GM18909 (cell line): ENCODE measurements at regions not wholly inside any gene's neighbourhood (a gene's known extent, or its start where the extent isn't known, plus 50 kb on each side); places are given as distances from the start of the nearest gene placed in this dataset.

ENCODE experiments used
- ATAC-seq: cut with Tn5 transposase; IDR thresholded peaks from one replicate; pipeline ENCODE4 v1.9.1; 2021; ENCODE audit warnings: mild to moderate bottlenecking; ENCODE audit not compliant: unreplicated experiment, poor library complexity

GRCh38 chr10:4334015-4334414, 492.0 kb upstream of the AKR1E2 start:
- no peak for ATAC-seq

DNA sequence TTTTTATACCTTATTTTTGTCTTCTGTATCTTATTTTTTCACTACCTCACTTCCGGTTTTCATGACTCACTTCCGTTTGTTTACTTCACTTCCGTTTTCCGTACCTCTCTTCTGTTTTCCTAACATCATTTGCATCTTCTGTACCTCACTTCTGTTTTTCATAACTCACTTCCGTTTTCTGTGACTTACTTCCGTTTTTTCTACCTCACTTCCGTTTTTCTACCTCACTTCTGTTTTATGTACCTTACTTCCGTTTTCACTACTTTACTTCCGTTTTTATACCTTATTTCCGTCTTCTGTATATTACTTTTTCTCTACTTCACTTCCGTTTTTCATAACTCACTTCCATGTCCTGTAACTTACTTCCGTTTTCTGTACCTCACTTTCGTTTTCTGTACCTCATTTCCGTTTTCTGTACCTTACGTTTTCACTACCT, 492.5 kb upstream of the AKR1E2 start:
- no peak for ATAC-seq

GRCh38 chr10:4332764-4333458, 493.1 kb upstream of the AKR1E2 start:
- no peak for ATAC-seq

DNA sequence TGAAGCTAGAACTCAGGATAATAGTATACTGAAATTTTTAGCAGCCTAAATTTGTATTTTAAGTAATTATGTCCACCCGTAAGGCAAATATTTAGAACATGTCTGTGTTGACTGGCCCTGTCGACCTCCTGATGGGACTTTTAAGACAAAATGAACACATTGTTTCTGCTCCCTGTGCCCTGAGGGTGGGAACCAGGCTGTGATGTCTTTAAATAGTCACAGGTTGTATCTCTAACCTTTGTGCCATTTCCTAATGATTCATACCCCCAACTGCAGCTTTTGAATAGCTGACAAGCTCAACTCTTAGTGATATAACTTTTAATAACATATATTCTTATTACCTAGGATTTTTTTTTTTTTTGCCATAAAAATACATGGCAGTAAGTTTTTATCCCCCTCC, 494.9 kb upstream of the AKR1E2 start:
- ATAC-seq, result no peak

DNA sequence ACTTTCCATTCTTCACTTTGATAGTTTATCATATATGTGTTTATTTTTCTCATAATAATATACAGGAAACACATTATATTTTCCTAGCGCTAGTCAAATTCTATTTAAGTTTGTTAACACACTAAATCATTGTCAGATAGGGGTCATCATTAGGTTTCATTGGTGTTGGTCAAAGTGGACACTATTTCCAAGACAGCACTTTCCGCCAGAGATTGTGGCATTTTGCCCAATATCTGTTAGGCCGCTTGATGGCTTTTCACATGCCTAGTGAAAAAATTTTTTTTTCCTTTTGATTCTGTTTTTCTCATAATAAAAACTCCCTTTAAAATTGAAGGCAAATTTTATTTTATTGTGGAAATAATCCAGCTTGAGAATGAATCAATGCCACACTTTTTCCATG, 495.4 kb upstream of the AKR1E2 start:
- ATAC-seq, result no peak

DNA sequence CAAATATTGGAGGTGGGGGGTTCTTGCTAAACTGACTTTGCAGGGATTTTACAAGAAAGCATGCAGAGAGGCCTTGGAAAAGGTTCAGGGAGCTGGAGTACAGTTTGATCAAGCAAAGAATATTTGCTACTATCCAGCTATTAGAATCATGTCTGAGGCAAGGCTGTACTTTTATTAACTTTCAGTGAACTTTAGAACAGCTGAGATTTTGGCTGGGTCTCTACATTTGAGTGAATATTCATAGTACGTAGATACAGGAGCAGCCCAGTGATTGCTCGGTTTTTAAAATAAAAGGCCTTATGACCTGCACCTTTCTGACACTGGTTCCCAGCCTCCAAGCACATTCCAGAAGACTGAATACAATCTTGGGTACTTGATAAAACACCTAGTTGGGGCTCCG, 496.8 kb upstream of the AKR1E2 start:
- ATAC-seq, result no peak

GRCh38 chr10:4326647-4327046, 499.4 kb upstream of the AKR1E2 start:
- ATAC-seq, result no peak

DNA sequence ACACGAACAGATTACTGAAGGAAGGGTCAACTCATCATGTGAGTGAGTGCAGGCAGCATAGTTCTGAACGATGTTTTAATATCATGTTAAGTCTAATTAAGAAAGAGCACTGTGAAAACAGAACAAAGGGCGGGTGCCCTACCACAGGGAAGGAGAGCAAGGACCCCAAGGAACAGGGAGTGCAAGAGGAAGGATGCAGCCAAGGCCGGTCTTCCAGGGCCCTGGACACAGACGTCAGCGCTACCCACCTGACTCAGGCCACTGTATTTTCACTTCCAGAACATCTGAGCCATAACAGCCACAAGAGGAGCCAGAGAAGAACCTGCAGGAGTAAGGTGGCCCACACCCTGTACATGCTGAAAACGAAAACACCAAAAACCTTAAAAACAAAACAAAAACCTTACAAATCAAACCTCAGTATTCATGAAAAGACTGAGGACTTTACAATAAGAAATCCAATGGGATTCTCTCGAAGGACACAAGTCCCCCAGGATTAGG, 506.1 kb upstream of the AKR1E2 start:
- no peak for ATAC-seq

DNA sequence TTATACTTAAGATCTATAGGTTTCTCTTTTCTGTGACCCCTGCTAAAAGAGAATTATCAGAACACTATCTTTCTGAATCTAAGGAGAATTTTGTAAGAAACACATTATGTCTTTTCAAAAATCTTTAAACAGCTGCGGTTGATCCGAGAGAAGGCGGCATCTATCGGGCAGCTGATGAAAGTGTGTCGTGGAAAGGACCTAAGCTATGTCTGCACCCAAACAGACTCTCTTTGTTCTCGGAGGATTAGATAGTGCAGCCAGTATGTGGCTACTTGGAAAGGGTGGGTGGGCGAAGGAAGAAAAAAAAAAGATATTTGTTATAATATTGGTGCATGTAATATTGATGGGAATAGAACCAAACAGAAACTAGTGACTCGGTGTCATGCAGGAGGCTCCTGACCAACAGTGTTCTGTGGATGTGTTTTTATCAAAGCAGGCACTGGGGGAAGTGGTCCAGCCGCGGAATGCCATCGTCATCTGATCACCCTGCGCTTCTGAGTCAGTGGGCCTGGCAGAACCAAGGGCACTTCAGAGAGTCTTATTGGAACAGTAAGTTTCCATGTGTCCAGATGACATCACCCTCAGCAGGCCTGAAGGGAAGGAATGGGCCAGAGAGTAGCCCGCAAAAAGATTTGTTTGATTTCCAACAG, 509.7 kb upstream of the AKR1E2 start:
- no peak for ATAC-seq

GRCh38 chr10:4315551-4315950, 510.5 kb upstream of the AKR1E2 start:
- no peak for ATAC-seq

DNA sequence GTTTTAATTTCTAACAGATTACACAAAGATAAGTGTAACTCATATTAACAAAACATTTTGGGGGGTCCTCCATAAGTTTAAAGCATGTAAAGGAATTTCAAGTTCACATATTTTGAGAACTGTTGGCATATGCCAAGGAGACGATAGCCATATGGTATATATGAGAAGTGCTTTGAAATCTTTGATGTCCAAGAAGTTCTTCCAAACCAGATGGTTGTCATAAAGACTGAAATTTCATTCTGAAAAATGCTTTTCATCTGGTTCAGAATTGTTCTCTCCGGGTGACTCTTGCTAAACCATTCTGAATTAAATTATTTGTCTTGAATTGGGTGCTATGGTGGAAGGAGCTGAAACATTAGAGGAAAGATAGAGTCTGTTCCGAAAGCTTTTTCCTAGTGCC, 513.0 kb upstream of the AKR1E2 start:
- ATAC-seq, result no peak

DNA sequence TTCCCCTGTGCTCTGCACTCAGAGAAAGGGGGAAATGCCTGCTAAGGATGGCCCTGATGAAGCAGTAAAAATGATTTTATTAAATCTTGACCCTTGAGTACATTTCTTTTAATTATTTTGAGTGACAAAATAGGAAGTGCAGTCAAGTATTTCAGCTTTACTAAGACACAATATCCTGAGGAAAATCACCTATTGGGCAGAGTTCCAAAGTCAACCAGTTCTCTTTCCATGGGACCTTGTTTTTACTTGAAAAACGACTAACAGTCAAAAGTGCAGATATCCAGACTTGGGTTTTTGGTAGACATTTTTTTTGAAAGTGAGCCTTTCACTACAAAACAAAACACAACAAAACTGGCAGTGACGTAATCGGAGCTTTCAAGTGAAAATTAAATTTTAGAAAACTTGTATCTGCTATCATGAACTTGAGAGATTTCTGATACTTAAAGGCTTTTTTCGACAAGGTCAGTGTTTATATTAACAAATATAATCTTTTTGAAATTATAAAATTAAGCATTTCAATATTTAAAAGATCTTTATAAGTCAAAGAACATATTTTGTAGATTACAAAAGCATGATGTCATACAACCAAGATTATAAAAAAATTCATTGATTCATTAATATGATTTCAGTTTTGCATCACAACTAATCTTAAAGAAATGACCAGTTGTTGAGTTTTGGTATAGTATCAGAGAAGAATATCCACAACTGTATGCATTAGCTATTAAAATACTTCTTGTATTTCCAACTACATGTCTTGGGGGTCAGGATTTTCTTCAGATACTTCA, 513.8 kb upstream of the AKR1E2 start:
- no peak for ATAC-seq

- ATAC-seq, result no peak
Measured at GRCh38 chr10:4310172-4310571, 515.8 kb upstream of the AKR1E2 start.

DNA sequence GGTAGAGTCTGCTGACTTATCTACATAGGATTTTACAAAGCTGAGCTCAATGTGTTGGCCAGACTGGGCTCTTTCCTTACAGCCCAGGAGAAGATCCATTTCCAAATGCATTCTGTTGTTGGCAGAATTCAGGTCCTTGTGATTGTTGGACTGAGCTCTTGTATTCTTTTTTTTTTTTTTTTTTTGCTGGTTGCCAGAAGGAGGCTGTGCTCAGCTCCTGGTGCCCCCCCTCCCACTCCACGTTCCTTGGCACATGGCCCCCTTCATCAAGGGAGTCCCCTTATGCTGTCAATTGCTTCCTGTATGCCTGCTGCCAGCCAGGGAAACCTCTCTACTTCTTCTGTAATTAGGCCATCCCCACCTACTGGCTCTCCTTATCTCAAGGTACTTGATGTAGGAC, 518.1 kb upstream of the AKR1E2 start:
- no peak for ATAC-seq

GRCh38 chr10:4306871-4307270, 519.1 kb upstream of the AKR1E2 start:
- no peak for ATAC-seq

- no peak for ATAC-seq
Measured at GRCh38 chr10:4303045-4303444, 518.0 kb upstream of the KLF6 start.

GRCh38 chr10:4301291-4302045, 516.5 kb upstream of the KLF6 start:
- ATAC-seq, result no peak

GRCh38 chr10:4296161-4296560, 511.2 kb upstream of the KLF6 start:
- no peak for ATAC-seq

GRCh38 chr10:4294996-4295792, 510.2 kb upstream of the KLF6 start:
- ATAC-seq, result no peak

DNA sequence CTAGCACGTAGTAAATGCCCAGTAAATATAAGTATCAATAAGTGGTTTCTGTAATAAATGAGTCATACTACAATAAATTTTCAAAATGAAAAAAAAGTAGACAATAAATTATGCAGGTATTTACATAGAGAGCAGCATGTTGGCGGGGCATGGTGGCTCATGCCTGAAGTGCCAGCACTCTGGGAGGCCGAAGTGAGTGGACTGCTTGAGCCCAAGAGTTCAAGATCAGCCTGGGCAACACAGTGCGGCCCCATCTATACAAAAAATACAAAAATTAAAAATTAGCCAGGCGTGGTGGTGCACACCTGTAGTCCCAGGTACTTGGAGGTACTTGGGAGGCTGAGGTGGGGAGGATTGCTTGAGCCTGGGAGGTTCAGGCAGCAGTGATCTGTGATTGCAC, 509.3 kb upstream of the KLF6 start:
- ATAC-seq, result no peak
